ENCODE measurements at regions not wholly inside any gene's neighbourhood (a gene's known extent, or its start where the extent isn't known, plus 50 kb on each side); places are given as distances from the start of the nearest gene placed in this dataset. TPM values are rescaled to one million over a fixed set of nuclear protein-coding genes. Genes with fewer than 3 reads are reported as not detected.

DNA sequence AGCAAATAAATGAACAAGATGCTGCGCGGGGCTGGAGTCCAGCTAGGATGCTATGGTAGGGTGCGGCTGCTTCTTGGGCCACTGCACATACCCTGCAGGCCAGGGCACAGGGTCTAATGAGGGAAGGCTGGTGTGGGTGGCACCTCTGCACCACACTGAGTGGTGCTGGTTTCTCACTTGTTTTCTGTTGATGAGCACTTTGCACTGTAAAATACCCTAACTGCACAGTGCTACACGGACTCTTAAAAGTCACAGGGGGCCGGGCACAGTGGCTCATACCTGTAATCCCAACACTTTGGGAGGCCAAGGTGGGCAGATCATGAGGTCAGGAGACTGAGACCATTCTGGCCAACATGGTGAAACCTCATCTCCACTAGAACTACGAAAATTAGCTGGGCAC lies 52.7 kb upstream of the DMRT1 start:
- Histone ChIP-seq H3K9ac (ENCODE audit: low read depth, low read length) (no peak overlapping the region), H3K4ac (ENCODE audit: low read depth, low read length) (no peak overlapping the region), H2BK120ac (ENCODE audit: low read depth, low read length) (no peak overlapping the region), H2BK20ac (ENCODE audit: low read depth, low read length) (no peak overlapping the region), H3K4me1 (ENCODE audit: control insufficient read depth, insufficient read depth, low read length) (peaks cover 3% of the 10 kb centered on the region; the same call in 1 of the 2 replicates), H2AK5ac (ENCODE audit: low read depth, low read length) (no peak overlapping the region), H3K79me1 (ENCODE audit: low read depth in 1 of 2, low read length in 2 of 2) (no peaks in the 10 kb centered on the region), H3K14ac (replicated peaks; ENCODE audit: low read depth, low read length) (no peak overlapping the region), H3K4me2 (ENCODE audit: low read depth, low read length) (no peak overlapping the region), H3K23ac (ENCODE audit: low read depth, low read length) (no peak overlapping the region), H3K4me3 (ENCODE audit: insufficient read depth, low read depth, low read length) (no peak overlapping the region), H2BK5ac (ENCODE audit: low read depth, low read length, poor library complexity, severe bottlenecking) (no peak overlapping the region), H3K9me3 (ENCODE audit: control insufficient read depth, insufficient read depth, low read length) (no peaks in the 10 kb centered on the region), H2AK9ac (replicated peaks; ENCODE audit: low read depth, low read length, poor library complexity) (no peak overlapping the region), H3K27ac (ENCODE audit: insufficient read depth, low read length) (no peak overlapping the region), H4K91ac (ENCODE audit: insufficient read depth, low read depth, low read length) (no peak overlapping the region), H2AFZ (replicated peaks; ENCODE audit: low read length, poor library complexity) (no peak overlapping the region), H3K56ac (ENCODE audit: extremely low read depth, insufficient read depth, low read length) (no peak overlapping the region), H4K5ac (ENCODE audit: low read depth, low read length) (no peak overlapping the region), H4K20me1 (ENCODE audit: insufficient read depth, low read length) (no peaks in the 10 kb centered on the region), H3K27me3 (ENCODE audit: control insufficient read depth, insufficient read depth, low read length) (no peaks in the 10 kb centered on the region), H3K9me1 (ENCODE audit: insufficient read depth, low read length) (no peaks in the 10 kb centered on the region), H2BK15ac (ENCODE audit: low read depth, low read length) (no peak overlapping the region), H3K18ac (ENCODE audit: low read depth, low read length) (no peak overlapping the region), H4K8ac (ENCODE audit: low read depth in 2 of 2, low read length in 2 of 2) (no peak overlapping the region), H3K36me3 (ENCODE audit: control insufficient read depth, insufficient read depth, low read length) (no peaks in the 10 kb centered on the region)
- no peak for ATAC-seq (ENCODE audit: low read depth)
- 83% methylated on average over 1 of the region's 6 CpGs; no CpG with 5 or more reads in 1 of the 2 experiments for WGBS, 2 experiments (ENCODE audit: extremely low coverage in 2 of 2, insufficient read length in 1 of 2)
- dilution Hi-C loops (cut with HindIII; ENCODE audit: low sequenced_read_pairs, unreplicated experiment) (no loop called here), in situ Hi-C loops (cut with MboI; ENCODE audit: low sequenced_read_pairs) (no loop called here), intact Hi-C loops (cut with micrococcal nuclease) (no loop called here)
- TF ChIP-seq CEBPB (IDR thresholded peaks at IDR 0.05; ENCODE audit: low read depth, low read length), result no peak
- no peak for TF ChIP-seq POLR2A (IDR thresholded peaks at IDR 0.05; ENCODE audit: low read depth, low read length)
- no peak for TF ChIP-seq MAFK (IDR thresholded peaks at IDR 0.05; ENCODE audit: low read depth, low read length)
- no peak for TF ChIP-seq CHD1 (IDR thresholded peaks at IDR 0.05; ENCODE audit: low read depth, low read length)
- no peak for TF ChIP-seq NFE2L2 (IDR thresholded peaks at IDR 0.05; ENCODE audit: low read depth, low read length)
- TF ChIP-seq RCOR1 (IDR thresholded peaks at IDR 0.05; ENCODE audit: insufficient replicate concordance, low read length), result no peak
- no peak for DNase-seq
- ChIA-PET POLR2A (ENCODE audit: unreplicated experiment) (no interaction called here), CTCF (no interaction called here)
- no TSS peak for BruUV-seq (replicated peaks)

Small RNAs in the stretch of these regions (microRNA-seq; reads per million reads assigned to microRNA genes)
- not detected for gene AL392089.1 (ENCODE audit: insufficient read depth, insufficient read length)
- gene RNU6-1327P (ENCODE audit: insufficient read depth, insufficient read length), result not detected

Small RNAs in the stretch of these regions (small RNA-seq; reads per million reads assigned to genes)
- gene AL392089.1, result 0 reads per million in 5 experiments
- gene RNU6-1327P, result 0.14 to 91.0 (median 0.51) reads per million in 5 experiments

Data from IMR-90 (cell line).